Neuronal stem cell (in vitro differentiated cells): ENCODE measurements at regions not wholly inside any gene's neighbourhood (a gene's known extent, or its start where the extent isn't known, plus 50 kb on each side); places are given as distances from the start of the nearest gene placed in this dataset.
"Not testable (repeated sequence)": the region's sequence is repeated elsewhere in the genome, so short reads cannot be mapped to it uniquely, and the experiment has no call there.

ENCODE experiments used
- DNase-seq: peaks from one replicate; pipeline ENCODE4 v3.0.0-alpha.2; 2013; ENCODE audit warnings: low spot score
- H2AFZ ChIP-seq: one replicate; pipeline ENCODE4 v1.6.1; 2013; ENCODE audit warnings: mild to moderate bottlenecking, low read length, inconsistent platforms
- H2AK5ac ChIP-seq: 2 replicates; pipeline ENCODE4 v1.6.1; 2013; ENCODE audit warnings: low read depth, mild to moderate bottlenecking, inconsistent platforms, low read length, moderate library complexity, mixed read lengths
- H2BK120ac ChIP-seq: 2 replicates; pipeline ENCODE4 v1.6.1; 2013; ENCODE audit warnings: low read depth, mild to moderate bottlenecking, inconsistent platforms, low read length, moderate library complexity, mixed read lengths
- H2BK12ac ChIP-seq: one replicate; pipeline ENCODE4 v1.6.1; 2013; ENCODE audit warnings: low read length, inconsistent platforms
- H2BK15ac ChIP-seq: 2 replicates; pipeline ENCODE4 v1.6.1; 2013; ENCODE audit warnings: mild to moderate bottlenecking, low read length, inconsistent platforms, mixed read lengths
- H2BK5ac ChIP-seq: one replicate; pipeline ENCODE4 v1.6.1; 2013; ENCODE audit warnings: inconsistent platforms, mild to moderate bottlenecking, low read length, moderate library complexity
- H3K14ac ChIP-seq: one replicate; pipeline ENCODE4 v1.6.1; 2013; ENCODE audit warnings: low read length, inconsistent platforms
- H3K18ac ChIP-seq: 2 replicates; pipeline ENCODE4 v1.6.1; 2013; ENCODE audit warnings: low read length, inconsistent platforms
- H3K23ac ChIP-seq: 2 replicates; pipeline ENCODE4 v1.6.1; 2013; ENCODE audit warnings: low read depth, mild to moderate bottlenecking, mixed read lengths, low read length, inconsistent platforms; ENCODE audit not compliant: poor library complexity
- H3K27ac ChIP-seq: replicated peaks from 3 replicates; pipeline ENCODE4 v1.5.1; 2013; ENCODE audit warnings: low read length, inconsistent platforms
- H3K27me3 ChIP-seq, 3 experiments: 2 replicates each; pipeline ENCODE4 v1.6.1; 2013; ENCODE audit warnings: low read length in 3 of 3, mild to moderate bottlenecking in 2 of 3, inconsistent platforms in 1 of 3, low read depth in 1 of 3, mixed read lengths in 1 of 3, moderate library complexity in 1 of 3; ENCODE audit not compliant: control insufficient read depth in 3 of 3, insufficient read depth in 3 of 3
- H3K36me3 ChIP-seq, 2 donors: replicated peaks in 1 of 2; 2 replicates each; pipeline ENCODE4 v1.6.1; 2013; ENCODE audit warnings: low read length in 2 of 2; ENCODE audit not compliant: control insufficient read depth in 2 of 2, insufficient read depth in 2 of 2
- H3K4ac ChIP-seq: 2 replicates; pipeline ENCODE4 v1.6.1; 2013; ENCODE audit warnings: inconsistent platforms, mild to moderate bottlenecking, low read length, moderate library complexity
- H3K4me1 ChIP-seq, 2 donors: 1 replicate in 1 of 2; 2 replicates in 1 of 2; pipeline ENCODE4 v1.6.1; 2013; ENCODE audit warnings: low read length in 2 of 2, low read depth in 1 of 2; ENCODE audit not compliant: control insufficient read depth in 2 of 2, insufficient read depth in 1 of 2
- H3K4me2 ChIP-seq: one replicate; pipeline ENCODE4 v1.6.1; 2013; ENCODE audit warnings: mild to moderate bottlenecking, low read length, inconsistent platforms; ENCODE audit not compliant: insufficient read depth, poor library complexity, severe bottlenecking
- H3K4me3 ChIP-seq, 2 donors: 2 replicates each; pipeline ENCODE4 v1.5.1; 2013; ENCODE audit warnings: low read length in 2 of 2, mild to moderate bottlenecking in 2 of 2, inconsistent platforms in 1 of 2, moderate library complexity in 1 of 2
- H3K79me1 ChIP-seq: one replicate; pipeline ENCODE4 v1.6.1; 2013; ENCODE audit warnings: low read depth, mild to moderate bottlenecking, inconsistent platforms, low read length, moderate library complexity
- H3K9ac ChIP-seq: one replicate; pipeline ENCODE4 v1.6.1; 2013; ENCODE audit warnings: mild to moderate bottlenecking, low read depth, low read length, inconsistent platforms; ENCODE audit not compliant: poor library complexity
- H3K9me3 ChIP-seq, 2 donors: replicated peaks in 1 of 2; 2 replicates each; pipeline versions ENCODE3 to v1.6.1; 2013; ENCODE audit warnings: low read length in 2 of 2, mild to moderate bottlenecking in 2 of 2, inconsistent platforms in 1 of 2, low read depth in 1 of 2, mixed read lengths in 1 of 2, moderate library complexity in 1 of 2; ENCODE audit not compliant: control insufficient read depth in 2 of 2, insufficient read depth in 1 of 2
- H4K8ac ChIP-seq: one replicate; pipeline ENCODE4 v1.6.1; 2013; ENCODE audit warnings: low read depth, mild to moderate bottlenecking, inconsistent platforms, low read length, moderate library complexity
- H4K91ac ChIP-seq: one replicate; pipeline ENCODE4 v1.6.1; 2013; ENCODE audit warnings: low read length, low read depth, mild to moderate bottlenecking, inconsistent platforms; ENCODE audit not compliant: poor library complexity
- WGBS, 2 donors: extraction: QIAGEN DNeasy Blood & Tissue Kit; methylation state at CpG; one replicate each; pipeline ENCODE4 v1.1.7; 2013; ENCODE audit warnings: missing lambda C conversion rate in 2 of 2, mixed read lengths in 1 of 2; ENCODE audit not compliant: insufficient read length in 2 of 2, insufficient replicate concordance in 1 of 2; ENCODE audit errors: extremely low coverage in 2 of 2; 5-methylcytosine and 5-hydroxymethylcytosine counted together

GRCh38 chr16:35575432-35575821, 2116.0 kb downstream of the TP53TG3F start:
- no peaks in the 10 kb centered on the region for H3K36me3 ChIP-seq
- H3K27me3 ChIP-seq = no peaks in the 10 kb centered on the region
- H3K23ac ChIP-seq = no peak overlapping the region
- no peak overlapping the region for H2AFZ ChIP-seq
- H3K27ac ChIP-seq = no peak overlapping the region
- H3K9me3 ChIP-seq = peaks cover 0 to 59% of the 10 kb centered on the region in 2 donors
- no peak overlapping the region for H2BK5ac ChIP-seq
- H3K4me3 ChIP-seq = no peak overlapping the region
- H4K91ac ChIP-seq = no peak overlapping the region
- no peak overlapping the region for H3K9ac ChIP-seq
- H2AK5ac ChIP-seq = no peak overlapping the region
- DNase-seq = no peak
- H2BK15ac ChIP-seq = no peak overlapping the region
- H4K8ac ChIP-seq = no peak overlapping the region
- H3K4ac ChIP-seq = no peak overlapping the region
- H3K79me1 ChIP-seq = no peaks in the 10 kb centered on the region
- WGBS, 2 donors = no CpG with 5 or more reads among the region's 17 CpGs
- no peak overlapping the region for H3K4me2 ChIP-seq
- no peak overlapping the region for H2BK120ac ChIP-seq
- H3K4me1 ChIP-seq = no peaks in the 10 kb centered on the region
- H3K14ac ChIP-seq = no peak overlapping the region
- H3K18ac ChIP-seq = no peak overlapping the region
- H2BK12ac ChIP-seq = no peak overlapping the region

- WGBS, 2 donors = no CpG with 5 or more reads among the region's 1 CpG
- Histone ChIP-seq H3K4me2 (no peak overlapping the region), H2BK15ac (no peak overlapping the region), H3K4me3 (no peak overlapping the region), H3K23ac (no peak overlapping the region), H3K27me3 (no peaks in the 10 kb centered on the region), H3K4me1 (no peaks in the 10 kb centered on the region), H3K18ac (no peak overlapping the region), H3K4ac (no peak overlapping the region), H4K91ac (no peak overlapping the region), H2AFZ (no peak overlapping the region), H3K9me3 (peaks cover 0 to 16% of the 10 kb centered on the region in 2 donors), H3K9ac (no peak overlapping the region), H3K79me1 (no peaks in the 10 kb centered on the region), H2AK5ac (no peak overlapping the region), H2BK12ac (no peak overlapping the region), H3K27ac (no peak overlapping the region), H3K14ac (no peak overlapping the region), H2BK5ac (no peak overlapping the region), H4K8ac (no peak overlapping the region), H2BK120ac (no peak overlapping the region), H3K36me3 (no peaks in the 10 kb centered on the region)
- DNase-seq = no peak
Measured at GRCh38 chr16:35585411-35585810, 2126.0 kb downstream of the TP53TG3F start.

GRCh38 chr16:35590913-35591312, 2131.5 kb downstream of the TP53TG3F start:
- H3K23ac ChIP-seq, H3K9ac ChIP-seq, H3K36me3 ChIP-seq, H3K27ac ChIP-seq, H3K27me3 ChIP-seq, H2AK5ac ChIP-seq, H3K79me1 ChIP-seq, H4K91ac ChIP-seq, H2BK15ac ChIP-seq, H4K8ac ChIP-seq, DNase-seq, H3K4ac ChIP-seq, H2BK120ac ChIP-seq, H2BK12ac ChIP-seq, H3K4me1 ChIP-seq, H3K4me3 ChIP-seq, H3K14ac ChIP-seq, H3K18ac ChIP-seq, H3K4me2 ChIP-seq, H2AFZ ChIP-seq, H2BK5ac ChIP-seq: not testable (repeated sequence)
- peaks cover 0 to 18% of the 10 kb centered on the region in 2 donors for H3K9me3 ChIP-seq
- no CpG with 5 or more reads among the region's 7 CpGs for WGBS, 2 donors

DNA sequence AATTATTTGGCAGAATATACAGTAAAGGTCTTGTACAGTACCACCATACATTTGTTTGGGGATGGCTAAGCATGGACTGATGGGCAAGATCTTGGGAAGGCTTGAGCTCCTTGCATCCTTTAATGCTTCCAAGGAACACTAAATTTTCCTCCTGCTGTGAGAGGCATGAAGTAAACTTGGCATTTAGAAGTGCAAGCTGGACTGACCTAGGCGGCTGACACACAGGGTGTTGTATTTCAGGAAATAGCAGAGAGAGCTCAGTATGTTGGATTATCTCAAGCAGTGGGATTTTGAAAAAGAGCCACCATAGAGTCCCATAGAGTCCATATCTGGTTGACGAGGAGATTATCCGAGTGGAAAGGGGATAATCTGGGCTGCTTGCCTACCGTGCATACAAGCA, 2137.1 kb downstream of the TP53TG3F start:
- Histone ChIP-seq H3K14ac (no peak overlapping the region), H3K4me3 (no peak overlapping the region), H2BK12ac (no peak overlapping the region), H2AFZ (no peak overlapping the region), H3K36me3 (no peaks in the 10 kb centered on the region), H3K9ac (no peak overlapping the region), H3K9me3 (peaks cover 0 to 19% of the 10 kb centered on the region in 2 donors), H3K4me1 (no peaks in the 10 kb centered on the region), H4K8ac (no peak overlapping the region), H3K4me2 (no peak overlapping the region), H2BK120ac (no peak overlapping the region), H2BK15ac (no peak overlapping the region), H3K27ac (no peak overlapping the region), H4K91ac (no peak overlapping the region), H3K23ac (no peak overlapping the region), H3K18ac (no peak overlapping the region), H2BK5ac (no peak overlapping the region), H3K79me1 (no peaks in the 10 kb centered on the region), H3K27me3 (no peaks in the 10 kb centered on the region), H2AK5ac (no peak overlapping the region), H3K4ac (no peak overlapping the region)
- no peak for DNase-seq
- WGBS, 2 donors = no CpG with 5 or more reads among the region's 4 CpGs
